HUES64 (cell line): ENCODE measurements at regions not wholly inside any gene's neighbourhood (a gene's known extent, or its start where the extent isn't known, plus 50 kb on each side); places are given as distances from the start of the nearest gene placed in this dataset.
"Not testable (repeated sequence)": the region's sequence is repeated elsewhere in the genome, so short reads cannot be mapped to it uniquely, and the experiment has no call there.

Experiments
- H3K27ac ChIP-seq: 2 replicates; pipeline ENCODE4 v1.7.0; 2013; ENCODE audit warnings: low read depth, low read length, inconsistent platforms
- H3K27me3 ChIP-seq: 2 replicates; pipeline ENCODE4 v1.6.1; 2013; ENCODE audit warnings: mild to moderate bottlenecking, low read length; ENCODE audit not compliant: insufficient read depth
- H3K36me3 ChIP-seq: 2 replicates; pipeline ENCODE4 v1.6.1; 2013; ENCODE audit warnings: mild to moderate bottlenecking, low read length; ENCODE audit not compliant: insufficient read depth
- H3K4me1 ChIP-seq: 2 replicates; pipeline ENCODE4 v1.6.1; 2013; ENCODE audit warnings: mild to moderate bottlenecking, low read length, moderate library complexity; ENCODE audit not compliant: insufficient read depth
- H3K4me3 ChIP-seq: 2 replicates; pipeline ENCODE4 v1.5.1; 2013; ENCODE audit warnings: mild to moderate bottlenecking, low read length, moderate library complexity
- H3K9ac ChIP-seq: 2 replicates; pipeline ENCODE4 v1.6.1; 2013; ENCODE audit warnings: mild to moderate bottlenecking, low read depth, low read length
- H3K9me3 ChIP-seq: 2 replicates; pipeline ENCODE4 v1.6.1; 2013; ENCODE audit warnings: low read depth, low read length; ENCODE audit not compliant: insufficient read depth
- WGBS: fragments of 150-250, 120-280 bp; methylation state at CpG from one replicate; pipeline ENCODE4 v1.1.7; 2013; ENCODE audit warnings: missing lambda C conversion rate; 5-methylcytosine and 5-hydroxymethylcytosine counted together

DNA sequence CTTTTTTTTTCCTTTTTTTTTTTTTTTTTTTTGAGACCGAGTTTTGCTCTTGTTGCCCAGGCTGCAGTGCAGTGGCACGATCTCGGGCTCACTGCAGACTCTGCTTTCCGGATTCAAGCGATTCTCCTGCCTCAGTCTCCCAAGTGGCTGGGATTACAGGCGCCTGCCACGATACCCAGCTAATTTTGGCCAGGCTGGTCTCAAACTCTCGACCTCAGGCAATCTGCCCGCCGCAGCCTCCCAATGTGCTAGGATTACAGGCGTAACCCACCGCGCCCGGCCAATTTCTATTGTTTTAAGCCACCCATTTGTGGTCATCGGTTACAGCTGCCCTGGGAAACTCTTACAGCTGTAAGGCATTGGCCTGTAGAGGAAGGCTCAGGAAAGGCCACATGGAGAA is 617.7 kb downstream of the GABRG2 start:
- Histone ChIP-seq H3K36me3 (no peaks in the 10 kb centered on the region), H3K4me3 (no peak overlapping the region), H3K27ac (no peak overlapping the region), H3K4me1 (no peaks in the 10 kb centered on the region), H3K9me3 (no peaks in the 10 kb centered on the region), H3K27me3 (no peaks in the 10 kb centered on the region), H3K9ac (no peak overlapping the region)
- WGBS: 97% methylated on average over 15 of the region's 15 CpGs

DNA sequence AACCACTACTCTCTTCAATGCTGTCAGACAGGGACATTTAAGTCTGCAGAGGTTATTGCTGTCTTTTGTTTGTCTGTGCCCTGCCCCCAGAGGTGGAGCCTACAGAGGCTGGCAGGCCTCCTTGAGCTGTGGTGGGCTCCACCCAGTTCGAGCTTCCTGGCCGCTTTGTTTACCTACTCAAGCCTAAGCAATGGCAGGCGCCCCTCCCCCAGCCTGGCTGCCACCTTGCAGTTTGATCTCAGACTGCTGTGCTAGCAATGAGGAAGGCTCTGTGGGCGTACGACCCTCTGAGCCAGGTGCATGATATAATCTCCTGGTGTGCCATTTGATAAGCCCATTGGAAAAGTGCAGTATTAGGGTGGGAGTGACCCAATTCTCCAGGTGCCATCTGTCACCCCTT is 628.7 kb downstream of the GABRG2 start:
- H3K9me3 ChIP-seq: peaks cover 13% of the 10 kb centered on the region
- not testable (repeated sequence) for H3K27me3 ChIP-seq, H3K4me3 ChIP-seq, H3K4me1 ChIP-seq, H3K36me3 ChIP-seq, H3K9ac ChIP-seq, H3K27ac ChIP-seq
- 95% methylated on average over 5 of the region's 5 CpGs for WGBS

GRCh38 chr5:162699361-162699760 is 631.8 kb downstream of the GABRG2 start:
- no peak overlapping the region for H3K4me3 ChIP-seq
- no CpG with 5 or more reads among the region's 4 CpGs for WGBS
- no peaks in the 10 kb centered on the region for H3K4me1 ChIP-seq
- H3K27me3 ChIP-seq: no peaks in the 10 kb centered on the region
- no peak overlapping the region for H3K9ac ChIP-seq
- H3K36me3 ChIP-seq: no peaks in the 10 kb centered on the region
- H3K27ac ChIP-seq: no peak overlapping the region
- H3K9me3 ChIP-seq: peaks cover 13% of the 10 kb centered on the region

DNA sequence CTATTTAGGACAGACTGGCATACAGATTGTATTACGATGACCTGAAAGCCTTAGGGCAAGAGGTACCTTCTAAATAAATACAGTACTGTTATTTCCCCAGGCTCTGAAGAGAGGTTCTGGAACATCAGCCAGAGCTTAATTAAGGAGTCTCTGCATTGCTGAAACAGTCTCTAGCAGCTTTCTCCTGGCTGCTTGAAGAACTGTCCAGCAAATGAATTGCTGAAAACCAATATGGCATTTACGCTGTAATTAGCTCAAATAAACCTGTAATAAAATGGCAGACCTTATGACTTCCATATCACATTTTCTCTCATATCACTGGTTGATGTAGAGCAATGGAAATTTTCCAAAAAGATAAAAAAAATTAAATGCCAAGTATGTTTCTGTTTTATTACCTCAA is 636.3 kb downstream of the GABRG2 start:
- Histone ChIP-seq H3K4me3 (no peak overlapping the region), H3K27ac (no peak overlapping the region), H3K36me3 (no peaks in the 10 kb centered on the region), H3K4me1 (no peaks in the 10 kb centered on the region), H3K27me3 (no peaks in the 10 kb centered on the region), H3K9me3 (no peaks in the 10 kb centered on the region), H3K9ac (no peak overlapping the region)
- 91% methylated on average over 2 of the region's 2 CpGs for WGBS

GRCh38 chr5:162711244-162711643 is 643.7 kb downstream of the GABRG2 start:
- WGBS: 89% methylated on average over 4 of the region's 4 CpGs
- Histone ChIP-seq H3K9ac (no peak overlapping the region), H3K27me3 (no peaks in the 10 kb centered on the region), H3K4me1 (no peaks in the 10 kb centered on the region), H3K4me3 (no peak overlapping the region), H3K36me3 (no peaks in the 10 kb centered on the region), H3K27ac (no peak overlapping the region), H3K9me3 (no peaks in the 10 kb centered on the region)

GRCh38 chr5:162719720-162720119 is 652.1 kb downstream of the GABRG2 start:
- H3K4me3 ChIP-seq: no peak overlapping the region
- H3K9me3 ChIP-seq: peaks cover 22% of the 10 kb centered on the region
- H3K27me3 ChIP-seq: no peaks in the 10 kb centered on the region
- no peak overlapping the region for H3K27ac ChIP-seq
- H3K36me3 ChIP-seq: no peaks in the 10 kb centered on the region
- no peak overlapping the region for H3K9ac ChIP-seq
- no peaks in the 10 kb centered on the region for H3K4me1 ChIP-seq

DNA sequence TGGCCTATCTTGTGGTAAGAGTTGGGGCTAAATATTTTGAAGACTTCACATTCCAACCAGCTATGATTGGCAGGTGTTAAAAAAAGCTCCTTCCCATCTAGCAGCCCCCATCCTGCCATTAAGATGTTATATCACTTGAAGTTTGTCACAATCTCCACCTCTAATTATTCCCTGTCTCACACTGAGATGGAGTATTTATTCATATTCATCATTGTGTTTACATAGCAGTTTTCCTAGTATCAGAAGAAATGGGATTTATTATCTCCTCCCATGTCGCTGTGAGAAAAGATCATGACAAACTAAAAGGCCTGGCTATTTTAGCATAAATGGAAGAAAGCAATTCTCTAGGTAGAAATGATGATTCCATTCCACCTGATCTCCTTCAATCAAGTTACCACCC is 653.6 kb downstream of the GABRG2 start:
- H3K9ac ChIP-seq: no peak overlapping the region
- no peak overlapping the region for H3K27ac ChIP-seq
- H3K27me3 ChIP-seq: no peaks in the 10 kb centered on the region
- WGBS: no CpG with 5 or more reads among the region's 1 CpG
- H3K9me3 ChIP-seq: peaks cover 22% of the 10 kb centered on the region
- no peaks in the 10 kb centered on the region for H3K4me1 ChIP-seq
- no peak overlapping the region for H3K4me3 ChIP-seq
- H3K36me3 ChIP-seq: no peaks in the 10 kb centered on the region

DNA sequence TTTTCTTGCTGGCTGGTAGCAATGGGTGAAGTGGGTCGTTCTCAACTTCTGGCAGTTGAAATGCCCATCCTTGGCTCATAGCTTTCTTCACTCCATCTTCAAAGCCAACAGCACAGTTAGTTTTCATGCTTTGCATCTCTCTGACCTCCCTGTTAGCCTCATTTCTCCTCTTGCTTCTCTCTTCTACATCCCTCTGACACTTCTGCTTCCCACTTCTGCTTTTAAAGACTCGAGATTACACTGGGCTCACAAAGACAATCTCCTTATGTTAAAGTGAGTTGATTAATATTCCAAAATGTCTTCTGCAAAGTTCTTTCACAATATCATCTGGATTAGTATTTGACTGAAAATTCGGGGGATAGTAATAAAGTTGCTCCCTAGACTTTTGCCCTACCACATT is 684.8 kb upstream of the CCNG1 start:
- Histone ChIP-seq H3K4me1 (no peaks in the 10 kb centered on the region), H3K36me3 (no peaks in the 10 kb centered on the region), H3K27me3 (no peaks in the 10 kb centered on the region), H3K27ac (no peak overlapping the region), H3K9me3 (no peaks in the 10 kb centered on the region), H3K4me3 (no peak overlapping the region), H3K9ac (no peak overlapping the region)
- 100% methylated on average over 1 of the region's 3 CpGs for WGBS

- Histone ChIP-seq H3K27me3 (no peaks in the 10 kb centered on the region), H3K4me3 (no peak overlapping the region), H3K4me1 (no peaks in the 10 kb centered on the region), H3K27ac (no peak overlapping the region), H3K9ac (no peak overlapping the region), H3K9me3 (no peaks in the 10 kb centered on the region), H3K36me3 (no peaks in the 10 kb centered on the region)
- 89% methylated on average over 5 of the region's 5 CpGs for WGBS
These were observed 675.3 kb upstream of the CCNG1 start for GRCh38 chr5:162762119-162762518.

- no peaks in the 10 kb centered on the region for H3K4me1 ChIP-seq
- H3K27ac ChIP-seq: no peak overlapping the region
- H3K36me3 ChIP-seq: no peaks in the 10 kb centered on the region
- 94% methylated on average over 4 of the region's 4 CpGs for WGBS
- H3K9me3 ChIP-seq: no peaks in the 10 kb centered on the region
- no peak overlapping the region for H3K9ac ChIP-seq
- no peaks in the 10 kb centered on the region for H3K27me3 ChIP-seq
- no peak overlapping the region for H3K4me3 ChIP-seq
These were observed 668.4 kb upstream of the CCNG1 start for GRCh38 chr5:162769019-162769418.

DNA sequence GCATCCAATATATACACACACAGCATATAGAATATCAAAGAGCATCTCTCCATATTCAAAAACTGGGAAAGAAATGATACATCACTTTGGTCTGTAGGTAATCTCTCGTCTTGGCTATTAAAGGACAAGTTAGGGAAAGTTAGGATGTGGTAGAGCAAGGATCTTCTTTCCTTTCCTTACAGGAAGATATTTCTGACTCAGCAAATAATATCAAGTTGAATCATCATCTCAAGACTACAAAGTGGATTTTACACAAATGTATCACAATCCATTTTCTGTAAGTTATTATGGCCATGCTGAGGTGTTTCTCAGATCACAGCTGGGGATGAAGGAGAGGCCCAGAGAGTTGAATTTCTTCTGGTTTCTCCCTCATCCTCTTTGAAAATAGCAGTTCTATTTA is 651.7 kb upstream of the CCNG1 start:
- Histone ChIP-seq H3K9me3 (no peaks in the 10 kb centered on the region), H3K27me3 (no peaks in the 10 kb centered on the region), H3K36me3 (no peaks in the 10 kb centered on the region), H3K4me1 (no peaks in the 10 kb centered on the region), H3K27ac (no peak overlapping the region), H3K4me3 (no peak overlapping the region), H3K9ac (no peak overlapping the region)
- no CpG with 5 or more reads among the region's 1 CpG for WGBS

GRCh38 chr5:162786234-162786633 is 651.2 kb upstream of the CCNG1 start:
- Histone ChIP-seq H3K4me1 (no peaks in the 10 kb centered on the region), H3K36me3 (no peaks in the 10 kb centered on the region), H3K27me3 (no peaks in the 10 kb centered on the region), H3K4me3 (no peak overlapping the region), H3K27ac (no peak overlapping the region), H3K9ac (no peak overlapping the region), H3K9me3 (no peaks in the 10 kb centered on the region)
- WGBS: 100% methylated on average over 1 of the region's 1 CpG
